ENCODE measurements at regions not wholly inside any gene's neighbourhood (a gene's known extent, or its start where the extent isn't known, plus 50 kb on each side); places are given as distances from the start of the nearest gene placed in this dataset.

GRCh38 chr3:176561826-176562225, 635.5 kb downstream of the TBL1XR1 start:
- no peak overlapping the region for H3K27ac ChIP-seq (ENCODE audit: low read depth, low read length, poor library complexity, severe bottlenecking)
- BruUV-seq (replicated peaks), result no TSS peak
- no peaks in the 10 kb centered on the region for H3K36me3 ChIP-seq (ENCODE audit: insufficient read depth, low read length)
- TF ChIP-seq EZH2phosphoT487 (IDR thresholded peaks at IDR 0.05; ENCODE audit: borderline replicate concordance, low read depth, low read length) (no peak), CTCF (conservative IDR thresholded peaks at IDR 0.05; ENCODE audit: low read length) (no peak)
- H3K9me2 ChIP-seq (ENCODE audit: insufficient read depth, low read length), result no peaks in the 10 kb centered on the region
- CTCF ChIA-PET (ENCODE audit: unreplicated experiment), result no interaction called here
- H3K9me3 ChIP-seq (ENCODE audit: low read length), result no peaks in the 10 kb centered on the region
- H3K79me2 ChIP-seq (ENCODE audit: insufficient read depth, low read depth, low read length), result no peaks in the 10 kb centered on the region
- no peak overlapping the region for H3K4me3 ChIP-seq (ENCODE audit: low read depth, low read length, poor library complexity, severe bottlenecking)
- H3K4me2 ChIP-seq (ENCODE audit: low read length), result no peak overlapping the region
- no peaks in the 10 kb centered on the region for H3K4me1 ChIP-seq (ENCODE audit: insufficient read depth, low read length, poor library complexity, severe bottlenecking)
- intact Hi-C loops (cut with micrococcal nuclease; ENCODE audit: unreplicated experiment), result no loop called here
- no peaks in the 10 kb centered on the region for H4K20me1 ChIP-seq (ENCODE audit: insufficient read depth, low read length)
- no peak overlapping the region for H2AFZ ChIP-seq (ENCODE audit: low read length)
- POLR2A ChIA-PET, result no interaction called here
- no peak for DNase-seq (ENCODE audit: low spot score)

GRCh38 chr3:176554791-176555654, 642.3 kb downstream of the TBL1XR1 start:
- intact Hi-C loops (cut with micrococcal nuclease; ENCODE audit: unreplicated experiment), result no loop called here
- no peaks in the 10 kb centered on the region for H3K9me3 ChIP-seq (ENCODE audit: low read length)
- H3K4me1 ChIP-seq (ENCODE audit: insufficient read depth, low read length, poor library complexity, severe bottlenecking), result no peaks in the 10 kb centered on the region
- H3K27ac ChIP-seq (ENCODE audit: low read depth, low read length, poor library complexity, severe bottlenecking), result no peak overlapping the region
- ChIA-PET POLR2A (no interaction called here), CTCF (ENCODE audit: unreplicated experiment) (no interaction called here)
- H3K4me2 ChIP-seq (ENCODE audit: low read length), result no peak overlapping the region
- TF ChIP-seq EZH2phosphoT487 (IDR thresholded peaks at IDR 0.05; ENCODE audit: borderline replicate concordance, low read depth, low read length) (no peak), CTCF (conservative IDR thresholded peaks at IDR 0.05; ENCODE audit: low read length) (no peak)
- no peak for DNase-seq (ENCODE audit: low spot score)
- no peak overlapping the region for H3K4me3 ChIP-seq (ENCODE audit: low read depth, low read length, poor library complexity, severe bottlenecking)
- no peaks in the 10 kb centered on the region for H3K36me3 ChIP-seq (ENCODE audit: insufficient read depth, low read length)
- H3K9me2 ChIP-seq (ENCODE audit: insufficient read depth, low read length), result no peaks in the 10 kb centered on the region
- BruUV-seq (replicated peaks), result no TSS peak
- no peaks in the 10 kb centered on the region for H3K79me2 ChIP-seq (ENCODE audit: insufficient read depth, low read depth, low read length)
- H2AFZ ChIP-seq (ENCODE audit: low read length), result no peak overlapping the region
- no peaks in the 10 kb centered on the region for H4K20me1 ChIP-seq (ENCODE audit: insufficient read depth, low read length)

DNA sequence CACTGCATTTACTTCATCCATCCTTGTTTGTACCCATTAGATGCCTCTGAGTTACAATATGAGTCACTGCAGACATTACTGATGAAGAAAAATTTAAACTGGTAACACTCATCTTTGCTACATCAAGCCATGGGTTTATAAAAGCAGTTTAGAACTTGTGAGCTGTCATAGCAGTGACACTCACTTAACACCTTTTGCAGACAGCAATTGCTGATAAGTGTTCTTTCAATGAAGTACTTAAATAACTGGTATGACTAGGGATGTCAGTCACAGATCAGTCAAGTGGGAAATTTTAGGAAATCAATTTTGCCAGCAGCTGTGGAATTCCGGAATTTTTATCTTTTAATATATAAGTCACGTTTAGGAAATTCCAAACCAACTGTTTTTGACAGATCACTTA, 643.0 kb downstream of the TBL1XR1 start:
- no TSS peak for BruUV-seq (replicated peaks)
- H3K9me3 ChIP-seq (ENCODE audit: low read length), result no peaks in the 10 kb centered on the region

More for the DNA sequence above, 643.0 kb downstream of the TBL1XR1 start:
- TF ChIP-seq EZH2phosphoT487 (IDR thresholded peaks at IDR 0.05; ENCODE audit: borderline replicate concordance, low read depth, low read length) (no peak), CTCF (conservative IDR thresholded peaks at IDR 0.05; ENCODE audit: low read length) (no peak)
- Histone ChIP-seq H4K20me1 (ENCODE audit: insufficient read depth, low read length) (no peaks in the 10 kb centered on the region), H3K79me2 (ENCODE audit: insufficient read depth, low read depth, low read length) (no peaks in the 10 kb centered on the region), H3K4me2 (ENCODE audit: low read length) (no peak overlapping the region), H3K9me2 (ENCODE audit: insufficient read depth, low read length) (no peaks in the 10 kb centered on the region), H3K27ac (ENCODE audit: low read depth, low read length, poor library complexity, severe bottlenecking) (no peak overlapping the region), H2AFZ (ENCODE audit: low read length) (no peak overlapping the region), H3K4me3 (ENCODE audit: low read depth, low read length, poor library complexity, severe bottlenecking) (no peak overlapping the region), H3K36me3 (ENCODE audit: insufficient read depth, low read length) (no peaks in the 10 kb centered on the region), H3K4me1 (ENCODE audit: insufficient read depth, low read length, poor library complexity, severe bottlenecking) (no peaks in the 10 kb centered on the region)
- no peak for DNase-seq (ENCODE audit: low spot score)
- intact Hi-C loops (cut with micrococcal nuclease; ENCODE audit: unreplicated experiment), result no loop called here
- POLR2A ChIA-PET, result no interaction called here
- CTCF ChIA-PET (ENCODE audit: unreplicated experiment), result no interaction called here
